Left renal cortex interstitium (tissue), 4 donors: ENCODE measurements at regions not wholly inside any gene's neighbourhood (a gene's known extent, or its start where the extent isn't known, plus 50 kb on each side); places are given as distances from the start of the nearest gene placed in this dataset.

Experiments
- DNase-seq, 4 donors: peaks; one replicate each; pipeline ENCODE4 v3.0.0-alpha.2; 2013; ENCODE audit warnings: low read depth in 4 of 4, low spot score in 2 of 4, missing footprints in 1 of 4

DNA sequence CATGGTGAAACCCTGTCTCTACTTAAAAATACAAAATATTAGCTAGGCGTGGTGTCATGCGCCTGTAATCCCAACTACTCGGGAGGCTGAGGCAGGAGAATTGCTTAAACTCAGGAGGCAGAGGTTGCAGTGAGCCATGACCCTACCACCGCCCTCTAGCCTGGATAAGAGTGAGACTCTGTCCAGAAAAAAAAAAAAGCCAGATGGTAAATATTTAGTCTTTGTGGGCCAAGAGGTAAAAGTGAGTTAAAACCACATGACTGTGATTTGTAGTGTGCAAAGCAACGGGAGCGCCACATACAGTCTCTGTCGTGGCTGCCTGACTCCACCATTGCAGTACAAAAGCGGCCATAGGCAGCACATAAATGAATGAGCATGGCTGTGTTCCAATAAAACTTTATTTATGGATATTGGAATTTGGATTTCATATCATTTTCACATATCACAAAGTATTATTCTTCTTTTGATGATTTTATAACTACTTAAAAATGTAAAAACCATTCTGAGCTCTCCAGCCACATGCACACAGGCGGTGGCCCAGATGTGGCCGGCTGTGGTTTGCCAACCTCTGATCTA lies 51.8 kb upstream of the CASZ1 start:
- no peak for DNase-seq

- no peak for DNase-seq
Measured at GRCh38 chr1:10850026-10850425, 53.6 kb upstream of the CASZ1 start.

GRCh38 chr1:10851024-10852013 lies 54.9 kb upstream of the CASZ1 start:
- DNase-seq, result no peak

DNA sequence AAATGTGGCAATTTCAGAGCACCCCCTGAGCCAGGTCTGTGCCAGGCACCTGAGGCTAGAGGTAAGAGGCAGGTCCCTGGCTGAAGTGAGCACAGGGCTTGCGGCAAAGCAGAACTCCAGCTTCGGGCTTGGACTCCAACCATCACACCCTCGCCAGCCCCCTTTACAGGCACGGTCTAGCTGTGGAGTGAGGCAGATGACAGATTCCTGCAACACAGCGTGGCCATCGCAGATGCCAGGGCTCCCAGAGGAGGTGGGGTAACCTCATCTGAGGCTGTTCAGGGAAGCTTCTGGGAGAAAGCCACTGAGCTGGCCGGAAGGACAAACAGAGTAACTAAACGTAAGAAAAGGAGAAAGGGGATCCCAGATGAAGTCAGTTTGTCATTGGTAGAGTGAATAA lies 55.6 kb upstream of the CASZ1 start:
- DNase-seq, result no peak

DNA sequence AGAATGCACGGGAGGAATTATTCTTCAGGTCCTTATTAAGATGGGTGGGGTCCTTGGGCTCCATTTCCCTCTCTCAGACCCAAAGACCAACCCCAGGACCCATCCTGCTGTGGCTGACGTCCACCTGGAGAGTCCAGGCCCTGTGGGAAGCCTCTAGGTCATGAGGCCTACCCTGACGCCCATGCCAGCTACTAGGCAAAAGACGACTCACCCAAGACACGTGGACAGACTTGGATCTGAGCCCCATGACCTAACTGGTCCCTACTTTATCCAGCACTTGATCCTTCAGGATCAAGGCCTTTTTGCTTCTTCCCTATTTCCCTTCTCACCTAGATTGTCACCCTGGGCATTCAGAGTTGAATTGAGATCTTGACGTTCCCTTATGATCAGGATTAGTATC lies 56.0 kb upstream of the CASZ1 start:
- no peak for DNase-seq

GRCh38 chr1:10852998-10853520 lies 56.6 kb upstream of the CASZ1 start:
- no peak for DNase-seq

GRCh38 chr1:10853701-10854100 lies 57.3 kb upstream of the CASZ1 start:
- no peak for DNase-seq

GRCh38 chr1:10854856-10855459 lies 58.5 kb upstream of the CASZ1 start:
- DNase-seq, result no peak

- DNase-seq, result no peak
Measured at GRCh38 chr1:10856176-10856683, 59.8 kb upstream of the CASZ1 start.

DNA sequence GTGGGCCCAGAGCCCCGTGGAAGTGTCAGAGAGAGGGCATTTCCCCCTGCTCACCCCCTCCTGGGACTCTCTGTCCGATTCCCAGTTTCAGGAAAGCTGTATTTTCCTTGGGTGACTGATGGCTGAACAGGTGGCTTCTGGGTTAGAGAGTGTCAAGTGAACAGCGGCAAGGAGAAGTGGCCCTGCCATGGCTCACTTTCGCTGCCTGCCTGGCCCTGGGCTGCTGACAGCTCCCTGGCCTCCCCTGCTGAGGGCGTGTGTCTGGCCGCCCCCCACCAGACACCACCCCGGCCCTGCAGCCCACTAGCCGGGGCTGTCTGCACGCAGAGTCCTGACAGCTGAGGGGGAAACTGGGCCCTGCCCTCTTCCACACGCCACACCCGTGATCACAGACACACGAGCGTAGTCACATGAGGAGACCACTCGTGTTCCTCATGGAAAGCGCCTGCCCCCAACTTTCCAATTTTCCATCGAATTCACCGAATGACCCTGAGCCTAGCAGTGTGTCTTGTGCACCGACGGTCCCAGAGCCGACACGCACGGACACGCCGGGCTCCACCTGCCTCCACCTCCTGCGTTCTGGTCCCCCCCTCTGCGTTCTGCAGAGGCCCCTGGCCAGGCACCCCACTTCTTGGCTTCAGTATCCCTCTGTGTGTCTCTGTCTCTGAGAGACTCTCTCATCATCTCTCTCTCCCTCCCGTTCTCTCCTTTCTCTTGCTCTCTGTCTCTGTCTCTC lies 60.6 kb upstream of the CASZ1 start:
- no peak for DNase-seq

GRCh38 chr1:10857687-10858086 lies 61.2 kb upstream of the CASZ1 start:
- no peak for DNase-seq

DNA sequence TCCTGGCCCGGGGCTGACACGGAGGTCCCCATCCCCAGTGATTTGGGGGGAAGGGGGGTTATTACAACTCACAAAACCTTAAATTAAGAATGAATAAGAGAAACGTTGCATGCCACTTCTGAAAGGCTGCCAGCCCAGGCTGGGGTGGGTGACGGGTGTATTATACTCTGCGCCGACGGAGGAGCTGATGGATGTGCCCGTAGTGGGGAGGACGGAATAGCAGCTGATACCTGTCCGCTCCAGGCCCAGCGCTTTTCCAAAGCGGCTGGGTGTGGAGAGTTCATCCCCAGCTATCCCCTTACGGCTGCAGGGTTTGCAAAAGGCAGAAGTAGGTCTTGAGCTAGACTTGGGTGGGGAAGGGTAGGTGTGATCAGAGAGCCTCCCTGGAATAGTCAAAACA lies 63.8 kb upstream of the CASZ1 start:
- DNase-seq, result no peak

GRCh38 chr1:10860682-10861081 lies 64.2 kb upstream of the CASZ1 start:
- no peak for DNase-seq

DNA sequence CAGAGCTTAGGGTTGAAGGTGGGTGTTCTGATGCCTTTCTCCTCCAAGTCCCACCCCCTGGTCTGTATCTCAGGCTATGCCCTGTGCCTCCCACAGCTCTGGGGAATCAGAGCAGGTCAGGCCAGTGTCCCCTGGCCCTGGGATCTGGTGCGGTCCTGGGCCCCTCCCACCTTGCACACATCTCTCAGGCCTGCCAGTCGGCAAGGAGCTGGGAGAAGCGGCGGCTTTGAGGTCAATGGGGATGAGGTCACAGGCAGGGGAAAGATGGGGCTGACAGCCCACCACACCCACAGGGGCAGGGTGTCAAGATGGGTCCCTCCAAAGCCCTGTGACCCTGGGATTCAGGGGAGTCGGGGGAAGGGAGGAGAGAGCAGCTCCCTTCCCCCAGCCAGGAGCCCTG lies 65.4 kb upstream of the CASZ1 start:
- no peak for DNase-seq

GRCh38 chr1:10862743-10863335 lies 66.4 kb upstream of the CASZ1 start:
- DNase-seq, result no peak

DNA sequence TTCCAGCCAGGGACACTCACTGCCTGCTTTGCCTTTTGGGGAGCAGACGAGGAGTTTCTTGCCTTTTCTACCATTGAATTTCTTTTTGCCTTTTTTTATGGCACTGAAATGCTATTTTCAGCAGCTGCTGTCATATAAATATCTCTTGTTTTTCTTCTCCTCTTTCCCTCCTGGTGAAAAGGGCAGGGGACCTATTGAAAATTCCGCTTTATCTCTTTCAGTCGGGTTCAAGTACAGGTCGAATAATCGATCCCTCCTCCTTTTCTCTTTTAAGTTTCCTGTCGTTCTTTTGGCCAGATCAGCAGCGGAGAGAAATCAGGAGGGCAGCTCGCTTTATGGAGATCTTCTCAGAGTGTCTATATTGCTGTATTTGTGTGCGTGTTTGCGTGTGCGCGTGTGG lies 67.4 kb upstream of the CASZ1 start:
- DNase-seq, result no peak

- DNase-seq, result no peak
Measured at GRCh38 chr1:10864776-10865175, 68.3 kb upstream of the CASZ1 start.

GRCh38 chr1:10865518-10866320 lies 69.3 kb upstream of the CASZ1 start:
- DNase-seq, result no peak

DNA sequence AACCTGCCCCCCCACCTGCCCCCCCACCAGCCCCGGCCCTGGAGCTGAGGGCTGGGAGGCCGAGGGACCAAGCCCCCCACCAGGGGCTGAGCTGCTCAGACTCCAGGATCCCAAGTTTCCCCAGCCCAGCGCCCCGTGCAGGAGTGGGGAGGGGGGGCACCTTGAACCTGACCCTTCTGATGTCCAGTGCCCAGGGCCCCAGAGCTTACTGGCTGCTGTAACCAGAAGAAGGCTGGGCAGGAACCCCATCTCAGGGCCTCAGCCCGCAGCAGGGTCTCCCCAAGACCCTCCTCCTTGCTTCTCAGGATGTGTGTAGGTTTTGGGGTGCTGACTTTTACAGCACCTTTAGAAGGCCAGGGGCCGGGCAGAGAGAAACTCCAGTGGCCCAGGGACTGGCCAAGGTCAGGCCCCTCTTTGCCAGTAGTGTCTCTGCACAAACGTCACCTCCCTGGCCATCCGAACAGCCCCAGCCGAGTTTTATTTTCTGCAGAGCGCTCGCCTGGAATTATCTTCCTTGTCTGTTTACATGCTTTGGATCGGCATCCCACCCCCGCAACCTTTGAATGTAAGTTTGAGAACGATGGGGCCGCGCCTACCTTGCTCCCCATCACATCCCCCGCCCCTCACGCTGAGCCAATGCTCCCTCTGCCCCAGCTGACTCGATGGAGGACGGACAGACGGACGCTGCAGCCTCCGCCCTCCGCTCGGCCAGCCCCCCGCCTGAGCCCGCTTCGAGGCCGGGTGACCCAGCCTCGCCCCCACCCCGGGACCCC lies 70.1 kb upstream of the CASZ1 start:
- no peak for DNase-seq
